RPMI7951 (cell line): ENCODE measurements at regions not wholly inside any gene's neighbourhood (a gene's known extent, or its start where the extent isn't known, plus 50 kb on each side); places are given as distances from the start of the nearest gene placed in this dataset.

Experiments
- DNase-seq: peaks from one replicate; pipeline ENCODE4 v3.0.0-alpha.2; 2012; ENCODE audit warnings: low read depth

DNA sequence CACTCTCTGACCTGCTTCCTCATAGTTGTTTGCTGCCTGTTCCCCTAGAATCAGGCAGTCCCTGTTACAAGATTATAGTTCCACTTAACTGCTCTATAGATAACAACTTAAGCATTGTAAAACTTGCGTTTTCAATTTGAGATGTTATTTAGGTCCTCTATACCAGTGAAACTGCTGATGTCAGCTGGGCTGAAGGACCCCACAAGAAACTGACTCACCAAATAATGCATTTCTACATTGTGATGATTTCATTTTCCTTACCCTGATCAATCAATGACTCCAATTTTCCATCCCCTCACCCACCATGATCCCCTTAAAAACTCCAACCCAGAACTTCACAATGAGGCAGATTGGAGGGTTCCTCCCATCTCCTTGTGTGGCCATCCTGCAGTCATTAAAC lies 280.7 kb downstream of the SLITRK1 start:
- DNase-seq, result no peak

DNA sequence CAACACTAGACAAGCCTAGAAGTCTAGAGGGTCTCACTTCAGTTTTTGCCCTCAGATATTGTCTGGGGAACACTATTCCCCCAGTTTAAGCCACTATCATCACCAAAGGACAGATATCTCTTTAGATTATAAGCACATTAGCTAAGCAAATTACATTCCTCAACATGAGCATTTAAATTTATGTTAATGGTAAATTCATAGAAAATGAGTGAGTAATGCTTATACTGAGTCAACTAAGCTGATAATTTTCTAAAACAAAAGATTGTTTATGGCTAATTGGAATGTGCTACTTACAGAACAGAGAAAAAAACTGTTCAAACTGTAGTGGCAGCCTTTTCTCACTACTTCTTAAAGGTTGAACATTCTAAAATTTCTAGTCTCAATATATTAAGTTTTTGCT lies 290.2 kb downstream of the SLITRK1 start:
- DNase-seq, result no peak

DNA sequence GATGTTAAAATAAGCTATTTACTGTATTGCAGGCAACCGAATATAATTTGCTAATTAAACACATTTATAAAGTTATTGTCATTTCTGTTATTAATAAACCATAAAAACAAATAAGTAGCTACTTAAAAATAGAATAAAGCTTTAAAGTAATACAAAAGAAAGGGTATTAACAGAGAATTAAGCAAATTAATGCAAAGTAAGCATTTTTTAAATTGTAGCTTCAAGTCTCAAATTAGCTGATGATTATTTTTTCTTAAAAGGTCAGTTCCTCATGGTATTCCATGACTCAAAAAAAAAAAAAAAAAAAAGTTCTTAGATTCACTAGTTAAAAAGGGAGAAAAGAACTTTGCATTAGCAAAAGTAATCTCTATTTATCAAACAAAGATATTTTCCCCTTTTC lies 292.5 kb downstream of the SLITRK1 start:
- DNase-seq, result no peak

DNA sequence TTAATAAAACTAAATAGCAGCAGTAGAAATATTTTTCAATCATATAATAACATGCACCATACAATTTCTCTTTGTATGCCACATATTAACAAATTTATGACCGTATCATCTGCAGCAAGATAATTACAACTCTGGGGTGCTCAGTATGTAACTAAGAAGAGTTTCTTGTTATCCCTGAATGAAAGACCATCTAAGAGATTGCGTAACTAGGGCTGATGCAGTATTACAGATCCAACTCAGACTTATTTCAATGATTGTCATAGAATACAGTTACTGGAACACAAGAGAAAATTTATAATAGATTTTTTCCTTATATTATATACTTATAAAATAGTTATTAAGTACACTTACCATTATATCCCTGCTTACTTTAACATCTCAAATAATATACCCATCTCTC lies 305.1 kb downstream of the SLITRK1 start:
- DNase-seq, result no peak

DNA sequence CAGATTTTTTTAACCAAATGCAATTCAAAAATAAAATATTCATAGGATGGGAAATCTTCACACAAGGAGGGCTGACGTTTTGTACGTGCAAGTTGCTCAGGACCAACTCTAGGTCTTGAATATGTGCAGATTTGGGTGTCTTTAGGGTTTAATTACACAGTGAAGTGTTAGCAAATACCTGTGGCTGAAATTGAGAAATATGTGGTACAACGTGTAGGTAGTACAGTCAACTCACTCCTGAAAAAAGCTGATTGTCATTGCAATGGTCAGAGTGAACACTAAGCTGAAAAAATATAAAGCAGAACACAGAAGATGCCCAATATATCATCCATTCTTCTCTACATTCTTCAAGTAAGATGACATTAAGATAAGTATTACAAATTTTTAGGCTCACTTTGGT lies 314.3 kb downstream of the SLITRK1 start:
- no peak for DNase-seq

DNA sequence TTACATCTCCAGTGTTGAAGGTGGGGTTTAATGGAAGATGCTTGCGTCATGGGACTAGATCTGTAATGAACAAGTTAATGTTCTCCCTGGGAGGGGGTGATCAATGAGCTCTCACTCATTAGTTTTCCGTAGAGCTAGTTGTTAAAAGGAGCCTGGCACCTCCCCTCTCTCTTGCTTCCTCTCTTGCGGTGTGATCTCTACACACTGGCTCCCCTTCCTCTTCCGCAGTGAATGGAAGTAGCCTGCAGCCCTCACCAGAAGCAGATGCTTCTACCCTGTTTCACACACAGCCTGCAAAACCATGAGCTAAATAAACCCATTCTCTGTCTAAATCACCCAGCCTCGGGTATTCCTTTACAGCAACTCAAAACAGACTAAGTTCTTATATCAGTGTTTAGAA lies 318.8 kb downstream of the SLITRK1 start:
- no peak for DNase-seq

DNA sequence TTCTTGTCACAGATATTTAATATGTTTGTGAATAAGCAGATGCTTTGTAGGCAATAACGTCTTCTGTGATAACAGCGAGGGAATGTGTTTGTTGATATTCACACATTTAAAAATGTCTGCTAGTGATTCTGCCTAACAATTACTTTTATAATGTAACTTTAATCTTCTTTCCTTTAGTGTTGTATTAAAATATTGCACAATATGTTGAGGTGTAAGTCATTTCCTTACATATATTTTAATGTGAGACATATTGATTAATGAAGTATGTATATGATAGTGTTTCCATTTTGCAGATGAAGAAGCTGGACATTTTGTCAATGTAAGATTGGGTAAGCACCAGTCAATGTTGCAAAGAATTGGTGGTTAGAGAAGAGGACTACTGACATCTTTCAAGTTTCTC lies 324.4 kb downstream of the SLITRK1 start:
- DNase-seq, result no peak

DNA sequence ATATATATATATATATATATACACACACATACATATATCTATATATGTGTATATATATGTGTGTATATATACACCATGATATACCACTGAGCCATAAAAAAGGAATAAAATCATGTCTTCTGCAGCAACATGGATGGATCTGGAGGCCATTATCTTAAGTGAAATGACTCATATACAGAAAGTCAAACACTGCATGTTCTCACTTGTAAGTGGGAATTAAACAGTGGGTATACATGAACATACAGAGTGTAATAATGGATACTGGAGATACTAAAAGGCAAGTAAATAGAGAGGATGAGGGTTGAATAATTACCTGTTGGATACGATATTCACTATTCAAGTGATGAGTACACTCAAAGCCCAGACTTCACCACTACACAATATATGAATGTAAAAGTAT lies 332.6 kb downstream of the SLITRK1 start:
- no peak for DNase-seq

DNA sequence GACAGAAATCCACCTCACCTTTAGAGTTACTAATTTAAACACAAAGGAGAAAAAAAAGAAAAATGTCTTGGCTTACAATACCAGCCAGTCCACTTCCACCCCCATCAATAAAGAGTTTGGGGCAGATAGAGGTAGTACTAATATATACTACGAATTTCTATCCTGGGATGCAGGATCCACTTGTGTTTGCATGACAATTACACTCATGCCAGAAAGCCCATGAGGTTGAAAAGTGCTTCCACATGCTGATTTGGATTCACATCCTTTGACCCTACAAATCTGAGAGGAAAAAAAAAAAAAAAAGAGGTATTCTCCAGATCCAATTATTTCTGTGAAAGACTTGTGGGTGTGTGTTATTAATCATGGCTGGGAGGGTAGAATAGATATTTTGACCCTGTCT lies 335.2 kb downstream of the SLITRK1 start:
- DNase-seq, result no peak

DNA sequence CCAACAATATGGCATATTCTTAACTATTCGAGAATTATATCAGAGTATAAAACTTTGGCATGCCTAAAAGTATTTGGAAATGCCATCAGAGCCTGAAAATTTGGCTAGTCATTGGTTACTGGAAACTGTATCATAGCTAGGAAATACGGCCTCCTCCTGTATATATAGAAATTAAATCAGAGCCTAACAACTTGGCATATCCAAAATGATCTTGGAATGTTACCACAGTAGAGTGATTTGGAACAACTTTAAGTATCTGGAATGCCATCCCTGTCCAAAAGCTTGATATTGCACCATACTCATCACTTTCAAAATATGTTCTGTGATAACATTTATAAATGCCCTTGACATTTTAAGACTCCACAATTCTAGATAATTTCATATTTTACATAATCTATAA lies 335.8 kb downstream of the SLITRK1 start:
- no peak for DNase-seq

DNA sequence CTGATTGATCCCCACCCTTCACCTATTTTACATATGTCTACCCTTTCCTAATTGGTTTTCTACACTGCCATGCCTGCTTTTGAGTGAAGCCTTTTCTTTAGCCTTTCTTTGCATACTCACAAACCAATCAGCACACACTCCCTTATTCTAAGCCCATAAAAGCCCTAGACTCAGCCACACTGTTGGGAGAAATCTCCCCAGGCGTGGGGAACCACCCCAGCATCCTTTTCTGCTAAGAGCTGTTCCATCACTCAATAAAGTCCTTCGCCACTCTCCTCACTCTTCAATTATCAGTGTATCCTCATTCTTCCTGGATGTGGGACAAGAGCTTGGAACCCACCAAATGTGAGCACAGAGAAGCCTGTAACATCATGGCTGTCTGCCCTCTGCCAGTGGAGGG lies 343.6 kb downstream of the SLITRK1 start:
- DNase-seq, result no peak

DNA sequence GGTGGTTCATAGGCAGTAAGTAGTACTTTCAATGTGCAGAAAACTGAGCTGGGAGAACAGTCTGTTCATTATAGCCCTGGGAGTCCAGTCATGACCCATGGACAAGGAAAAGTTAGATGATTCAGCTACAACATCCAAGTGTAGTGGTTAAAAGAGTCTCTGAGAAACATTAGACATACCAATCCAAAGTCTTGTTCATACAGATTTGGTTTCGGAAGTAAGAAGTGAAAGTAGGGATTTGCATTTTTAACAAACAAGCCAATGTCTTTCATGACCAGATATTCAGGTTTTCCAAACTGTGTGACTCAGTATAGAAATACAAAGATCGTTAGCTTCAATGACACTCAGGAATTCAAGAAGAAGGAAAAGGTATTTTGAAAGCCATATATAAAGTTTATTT lies 345.3 kb downstream of the SLITRK1 start:
- DNase-seq, result no peak

DNA sequence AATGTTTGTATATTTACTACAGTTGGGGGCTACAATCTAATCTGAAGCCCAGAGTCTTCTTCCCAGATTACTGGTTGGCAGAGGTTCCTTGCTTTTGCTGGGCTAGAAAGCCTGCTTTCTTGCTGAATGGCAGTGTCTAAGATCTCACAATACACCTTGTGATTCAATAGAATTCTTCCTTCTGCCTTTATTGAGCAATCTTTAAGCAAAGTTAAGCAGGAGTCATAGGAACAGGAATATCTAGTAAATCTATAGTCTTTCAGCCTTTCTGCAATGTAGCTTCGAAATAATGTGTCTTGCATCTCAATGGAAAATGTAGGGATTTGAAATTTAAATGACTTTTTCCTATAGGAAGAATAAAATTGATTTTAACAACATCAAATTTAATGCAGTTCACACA lies 346.1 kb downstream of the SLITRK1 start:
- no peak for DNase-seq

DNA sequence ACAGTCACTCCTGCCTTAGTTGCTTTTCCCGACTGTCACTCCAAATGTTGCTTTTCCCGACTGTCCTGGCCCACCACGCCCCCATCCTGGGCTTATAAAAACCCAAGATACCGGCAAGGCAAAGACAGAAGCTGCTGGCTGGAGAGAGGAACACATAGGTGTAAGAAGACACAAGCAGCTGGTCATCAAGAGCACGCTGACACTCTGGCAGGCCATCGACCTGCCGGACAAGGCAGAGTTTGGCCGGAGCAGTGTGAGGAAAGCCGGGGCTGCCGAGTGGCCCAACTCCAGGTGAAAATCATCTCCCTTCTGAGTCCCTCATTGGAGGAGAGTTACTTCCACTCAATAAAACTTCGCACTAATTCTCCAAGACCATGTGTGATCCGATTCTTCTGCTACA lies 349.5 kb downstream of the SLITRK1 start:
- no peak for DNase-seq

DNA sequence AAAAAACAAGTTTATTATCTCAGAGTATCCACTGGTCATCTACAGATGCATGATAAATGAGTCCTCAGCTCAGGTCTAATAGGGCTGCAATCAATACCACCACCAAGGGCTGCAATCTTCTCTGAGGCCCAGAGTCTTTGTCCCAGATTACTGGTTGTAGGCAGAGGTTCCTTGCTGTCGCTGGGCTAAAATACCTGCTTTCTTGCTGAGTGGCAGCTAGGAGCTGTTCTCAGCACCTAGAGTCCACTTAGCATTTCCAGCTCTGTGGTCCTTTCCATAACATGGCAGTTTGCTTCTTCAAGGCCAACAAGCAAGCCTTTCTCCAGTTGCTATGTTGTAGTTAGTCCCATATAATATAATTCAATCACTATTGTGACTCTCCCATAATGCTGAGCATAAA lies 351.3 kb downstream of the SLITRK1 start:
- no peak for DNase-seq

DNA sequence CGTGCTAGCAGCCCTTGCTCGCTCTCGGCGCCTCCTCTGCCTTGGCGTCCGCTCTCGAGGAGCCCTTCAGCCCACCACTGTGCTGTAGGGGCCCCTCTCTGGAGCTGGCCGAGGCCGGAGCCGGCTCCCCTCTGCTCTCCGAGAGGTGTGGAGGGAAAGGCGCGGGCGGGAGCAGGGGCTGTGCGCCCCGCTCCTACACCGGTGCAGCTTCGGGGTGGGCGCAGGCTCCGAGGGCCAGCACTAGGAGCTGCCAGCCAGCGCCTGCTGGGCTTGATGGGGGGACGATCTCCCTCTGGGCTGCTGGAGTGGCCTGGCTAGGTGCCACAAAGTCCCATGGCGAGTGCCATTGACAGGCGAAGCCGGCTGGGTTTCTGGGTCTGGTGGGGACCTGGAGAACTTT lies 365.5 kb downstream of the SLITRK1 start:
- DNase-seq, result no peak

DNA sequence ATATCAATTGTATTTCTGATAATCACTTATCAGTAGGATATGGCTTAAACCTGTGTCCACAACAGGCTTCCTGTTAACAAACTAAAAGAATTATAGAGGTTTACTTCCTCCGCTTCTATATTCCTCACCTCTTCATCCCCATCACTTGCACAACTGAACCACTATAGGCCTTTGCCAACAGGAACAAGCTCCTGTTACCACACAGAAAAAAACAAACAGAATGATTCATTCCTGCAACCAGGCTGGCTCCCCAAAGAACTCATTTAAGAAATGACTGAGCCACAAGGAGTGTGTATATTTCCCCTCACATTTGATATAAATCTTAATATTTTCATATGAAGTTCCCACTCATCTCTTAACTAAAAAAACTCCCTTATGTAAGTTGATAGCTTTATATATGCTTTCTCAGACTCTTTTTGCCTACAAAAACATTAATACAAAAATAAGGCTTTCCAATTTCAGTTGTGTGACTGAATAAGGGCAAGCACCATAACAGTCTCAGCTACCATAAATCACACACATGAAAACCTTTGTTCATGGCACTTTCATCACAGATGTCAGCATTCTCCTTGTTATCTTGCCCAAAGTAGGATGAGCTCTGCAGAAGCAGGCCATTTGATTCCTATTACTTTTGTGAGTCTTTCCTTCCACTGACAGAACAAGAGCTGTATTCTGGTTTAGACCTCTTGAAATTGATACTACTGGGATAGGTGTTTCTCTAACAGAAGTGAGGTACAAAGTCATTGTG lies 366.8 kb downstream of the SLITRK1 start:
- no peak for DNase-seq

DNA sequence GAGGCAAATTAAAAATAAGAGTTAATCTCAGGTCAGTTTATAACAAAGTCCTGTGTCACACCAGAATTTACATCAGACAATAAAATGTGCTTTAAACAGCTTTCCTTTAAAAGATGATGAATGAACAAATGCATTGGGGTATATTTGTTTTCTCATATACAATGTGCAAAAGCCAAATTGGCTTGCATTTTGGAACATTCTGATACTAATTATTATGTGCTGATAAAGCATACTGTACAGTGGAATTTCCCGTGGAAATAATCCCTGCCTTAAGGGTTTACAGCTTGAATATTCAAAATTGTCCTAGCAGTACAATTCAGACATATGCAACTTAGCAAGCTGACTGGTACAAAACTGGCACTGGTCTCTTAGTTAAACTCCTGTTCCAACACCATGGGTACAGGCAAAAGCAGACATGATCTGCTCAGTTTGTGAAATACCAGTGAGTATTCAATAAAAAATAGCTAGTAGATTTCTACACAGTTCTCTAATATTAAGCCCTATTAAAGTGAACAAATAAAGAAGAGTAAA lies 373.4 kb downstream of the SLITRK1 start:
- no peak for DNase-seq

DNA sequence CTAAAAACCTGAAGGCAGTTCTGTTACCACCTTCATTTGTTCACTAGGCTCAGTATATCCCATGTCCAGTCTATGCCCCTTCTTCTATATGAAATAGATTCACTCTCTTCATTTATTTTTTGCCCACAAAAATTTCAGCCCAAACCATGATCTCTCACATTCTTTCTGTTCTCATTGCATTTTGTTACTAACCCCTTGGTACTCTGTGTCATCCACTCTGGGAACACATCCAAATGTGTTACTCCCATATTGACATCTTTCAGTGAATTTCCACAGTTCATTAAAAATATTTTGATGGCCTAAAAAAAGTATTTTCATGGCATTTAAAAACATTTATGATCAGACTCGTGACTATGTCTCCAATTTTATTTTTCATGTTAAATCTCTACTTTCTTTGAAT lies 378.9 kb downstream of the SLITRK1 start:
- DNase-seq, result no peak

DNA sequence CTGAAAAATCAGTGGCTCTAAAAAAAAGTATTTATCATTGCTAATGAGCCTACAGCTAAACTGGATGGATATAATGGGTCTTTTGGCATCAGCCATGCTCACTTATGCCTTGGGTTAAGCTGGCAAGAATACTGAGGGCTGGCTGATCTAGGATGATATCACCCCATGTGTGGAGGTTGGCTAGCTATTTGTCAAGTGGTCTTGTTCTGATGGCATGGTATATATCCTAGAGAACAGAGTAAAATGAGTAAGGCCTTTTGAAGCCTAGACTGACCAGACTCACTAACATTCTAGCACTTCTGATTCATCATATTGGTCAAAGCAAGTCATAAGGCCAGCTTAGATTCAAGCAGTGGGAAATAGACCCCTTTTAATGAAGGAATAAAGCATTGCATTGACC lies 383.0 kb downstream of the SLITRK1 start:
- no peak for DNase-seq

DNA sequence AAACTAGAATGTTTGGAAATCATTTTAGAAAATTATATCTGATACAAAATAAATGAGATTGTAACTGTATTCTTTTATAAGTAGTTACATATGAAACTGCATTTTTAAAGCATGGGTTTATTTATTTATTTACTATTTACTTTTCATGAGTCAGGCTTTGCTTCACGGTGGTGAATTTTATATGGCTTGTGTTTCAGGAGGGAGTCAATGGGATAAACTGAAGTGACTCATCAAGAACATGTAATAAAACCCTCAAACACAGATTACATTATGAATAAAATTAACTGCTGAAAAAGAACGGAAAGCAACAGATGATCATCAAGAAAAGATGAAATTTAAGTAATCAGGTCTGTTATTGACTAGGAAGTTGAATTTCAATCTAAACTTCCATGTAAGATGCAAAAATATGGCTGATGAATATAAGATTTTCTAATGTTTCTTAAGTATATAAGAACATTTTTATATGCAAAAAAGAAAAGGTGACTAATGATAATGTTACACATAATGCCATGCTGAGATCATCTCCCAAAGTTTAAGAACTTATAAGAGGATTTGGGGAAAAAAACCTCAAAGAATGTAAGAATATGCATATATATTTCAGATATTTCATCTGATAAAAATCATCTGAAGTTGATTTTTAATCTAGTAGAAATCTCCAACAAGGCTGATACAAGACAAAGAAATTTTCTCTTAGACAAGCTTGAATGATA lies 383.6 kb downstream of the SLITRK1 start:
- DNase-seq, result no peak

DNA sequence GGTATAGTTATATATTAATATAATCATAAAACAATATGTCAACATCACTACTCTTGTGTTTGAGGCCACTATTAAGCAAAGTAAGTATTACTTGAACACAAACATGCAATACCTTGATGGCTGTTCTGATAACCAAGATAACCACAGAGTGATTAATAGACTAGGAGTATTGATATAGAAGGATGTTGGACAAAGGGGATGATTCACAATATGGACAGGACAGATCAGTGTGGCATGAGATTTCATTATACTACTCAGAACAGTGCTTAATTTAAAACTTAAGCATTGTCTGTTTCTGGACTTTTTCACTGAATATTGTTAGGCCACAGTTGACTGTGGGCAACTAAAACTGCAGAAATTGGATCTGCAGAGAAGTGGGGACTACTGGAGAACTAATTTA lies 384.2 kb downstream of the SLITRK1 start:
- DNase-seq, result no peak

DNA sequence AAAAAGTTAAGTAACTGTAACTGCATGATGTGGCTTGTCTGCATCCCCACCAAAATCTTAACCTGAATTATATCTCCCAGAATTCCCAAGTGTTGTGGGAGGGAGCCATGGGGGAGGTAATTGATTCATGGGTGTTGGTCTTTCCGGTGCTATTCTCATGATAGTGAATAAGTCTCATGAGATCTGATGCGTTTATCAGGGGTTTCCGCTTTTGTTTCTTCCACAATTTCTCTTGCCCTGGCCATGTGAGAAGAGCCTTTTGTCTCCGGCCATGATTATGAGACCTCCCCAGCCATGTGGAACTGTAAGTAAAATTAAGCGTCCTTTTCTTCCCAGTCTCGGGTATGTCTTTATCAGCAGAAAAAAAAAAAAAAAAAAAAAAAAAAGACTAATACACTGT lies 385.8 kb downstream of the SLITRK1 start:
- no peak for DNase-seq

DNA sequence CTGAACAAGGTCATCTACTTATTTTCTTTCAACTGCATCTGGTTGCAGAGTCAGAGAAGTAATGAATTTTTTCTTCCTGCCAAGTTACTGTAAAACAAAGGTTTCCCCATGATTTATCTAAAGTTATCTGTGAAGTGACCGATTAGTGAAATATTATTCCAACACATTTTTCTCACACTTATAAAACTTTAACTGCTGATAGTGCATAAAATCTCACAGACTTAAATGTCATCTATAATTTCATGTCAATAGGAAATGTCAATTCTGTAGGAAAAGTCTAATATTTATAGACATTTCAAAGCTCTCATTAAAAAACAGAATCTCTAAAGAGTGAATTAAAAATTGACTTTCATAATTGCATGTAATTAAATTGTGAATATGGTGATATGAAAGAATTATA lies 397.2 kb downstream of the SLITRK1 start:
- no peak for DNase-seq
